Renal cortex interstitium (tissue), 11 donors: ENCODE measurements at regions not wholly inside any gene's neighbourhood (a gene's known extent, or its start where the extent isn't known, plus 50 kb on each side); places are given as distances from the start of the nearest gene placed in this dataset.

Source experiments
- DNase-seq, 11 donors: peaks; one replicate each; pipeline ENCODE4 v3.0.0-alpha.2; 2013; ENCODE audit warnings: low read depth in 9 of 11, low spot score in 4 of 11; ENCODE audit errors: extremely low read depth in 1 of 11

GRCh38 chr12:92544322-92544721 lies 158.5 kb upstream of the PLEKHG7 start:
- no peak for DNase-seq

GRCh38 chr12:92543840-92544239 lies 158.9 kb upstream of the PLEKHG7 start:
- no peak for DNase-seq

GRCh38 chr12:92543359-92543758 lies 159.4 kb upstream of the PLEKHG7 start:
- DNase-seq = peak in 9 of 11 donors; percentile 49 to 87 (median 58)

DNA sequence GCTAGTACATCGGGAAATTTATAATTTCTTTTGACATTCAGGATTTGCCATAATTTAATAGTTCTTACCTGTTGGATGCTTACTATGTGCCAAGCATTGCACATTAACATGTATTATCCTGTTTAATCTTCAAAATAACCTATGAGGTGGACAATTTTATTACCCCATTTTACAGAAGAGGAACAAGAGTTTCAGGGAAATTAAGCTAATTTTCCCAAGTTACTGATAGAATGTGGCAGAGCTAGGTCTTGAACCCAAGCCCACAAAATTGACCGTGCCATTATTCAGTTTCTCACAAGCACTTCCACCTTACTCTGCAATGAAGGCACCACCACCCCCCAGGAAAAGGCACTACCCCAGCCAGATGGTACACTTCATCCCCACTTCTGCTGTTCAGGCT lies 161.1 kb upstream of the PLEKHG7 start:
- no peak for DNase-seq

- no peak for DNase-seq
Observed at GRCh38 chr12:92540782-92541423, 161.9 kb upstream of the PLEKHG7 start.

- DNase-seq = no peak
Observed at GRCh38 chr12:92539976-92540781, 162.6 kb upstream of the PLEKHG7 start.

- DNase-seq = no peak
Observed at GRCh38 chr12:92539110-92539749, 163.6 kb upstream of the PLEKHG7 start.

- no peak for DNase-seq
Observed at GRCh38 chr12:92537290-92537960, 165.4 kb upstream of the PLEKHG7 start.

DNA sequence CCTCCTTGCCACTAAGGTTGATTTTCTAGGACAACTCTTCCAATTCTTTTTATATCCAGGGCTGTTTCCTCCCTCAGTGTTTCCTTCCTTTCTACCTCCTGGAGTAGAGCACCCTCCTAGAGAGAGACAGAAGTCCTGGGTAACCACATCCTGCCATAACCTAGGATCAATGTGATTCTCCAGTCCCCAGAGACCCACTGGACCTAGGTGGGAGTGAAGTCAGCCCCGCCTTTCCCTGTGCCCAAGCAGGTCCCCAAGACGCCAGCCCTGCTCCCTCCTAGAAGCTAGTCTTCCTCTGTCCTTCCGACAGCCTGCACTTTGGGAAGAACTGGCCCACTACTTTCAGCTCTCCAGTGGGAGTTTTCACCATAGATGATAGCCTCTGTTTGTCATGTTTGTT lies 166.8 kb upstream of the PLEKHG7 start:
- no peak for DNase-seq

- DNase-seq = no peak
Observed at GRCh38 chr12:92533280-92533890, 169.4 kb upstream of the PLEKHG7 start.

DNA sequence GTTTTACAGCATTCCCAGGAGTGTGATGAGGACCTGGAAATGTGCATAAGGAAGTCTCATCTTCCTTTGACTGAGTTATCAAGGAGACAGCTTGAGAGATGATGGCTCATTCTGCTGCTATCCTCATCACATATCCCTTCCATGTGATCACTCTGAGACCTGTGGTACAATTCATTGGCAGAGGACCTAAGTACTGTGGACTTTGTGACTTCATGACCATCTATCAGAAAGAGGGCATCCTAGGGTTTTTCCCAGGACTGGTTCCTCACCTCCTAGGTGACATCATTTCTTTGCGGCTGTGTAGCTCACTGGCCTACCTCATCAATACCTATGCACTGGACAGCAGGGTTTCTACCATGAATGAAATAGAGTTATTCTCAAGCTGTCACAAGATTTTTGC lies 172.1 kb upstream of the PLEKHG7 start:
- no peak for DNase-seq

DNA sequence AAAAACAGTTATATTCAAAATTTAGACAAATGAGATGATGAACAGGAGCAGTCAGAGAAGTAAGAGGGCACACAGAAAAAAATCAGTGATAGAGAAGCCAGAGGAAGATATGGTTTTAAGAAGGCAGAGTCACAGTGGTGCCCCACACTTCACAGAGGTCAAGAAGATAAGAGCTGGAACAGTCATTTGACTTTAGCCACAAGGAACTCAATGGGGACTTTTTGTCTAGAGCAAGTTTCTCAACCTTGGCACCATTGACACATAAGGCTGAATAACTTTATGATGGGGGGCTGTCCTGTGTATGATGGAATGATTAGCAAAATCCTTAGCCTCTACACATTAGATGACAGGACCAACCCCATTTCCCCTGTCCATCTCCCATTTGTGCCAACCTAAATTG lies 172.8 kb upstream of the PLEKHG7 start:
- DNase-seq = no peak

GRCh38 chr12:92528586-92528985 lies 174.2 kb upstream of the PLEKHG7 start:
- no peak for DNase-seq

- DNase-seq = no peak
Observed at GRCh38 chr12:92528097-92528496, 174.7 kb upstream of the PLEKHG7 start.

GRCh38 chr12:92524489-92524888 lies 178.3 kb upstream of the PLEKHG7 start:
- no peak for DNase-seq

DNA sequence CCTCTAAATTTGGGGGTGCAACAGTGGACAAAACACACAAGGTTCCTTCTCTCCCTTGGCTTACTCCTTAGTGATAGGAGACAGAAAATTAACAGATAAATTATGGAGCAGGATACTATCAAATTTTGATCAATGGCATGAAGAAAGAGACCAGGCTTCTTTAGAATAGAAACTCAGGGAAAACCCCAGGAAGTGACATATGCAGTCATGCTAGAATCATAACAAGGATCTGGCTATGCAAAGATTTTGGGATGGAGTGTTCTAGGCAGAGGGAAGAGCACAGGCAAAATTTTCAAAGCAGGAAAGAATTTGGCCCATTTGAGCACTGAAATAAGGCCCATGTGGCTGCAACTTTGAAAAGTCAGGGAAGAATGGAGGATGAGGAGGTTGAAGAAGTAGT lies 182.3 kb upstream of the PLEKHG7 start:
- DNase-seq = no peak

- DNase-seq = no peak
Observed at GRCh38 chr12:92519284-92519683, 183.5 kb upstream of the PLEKHG7 start.

DNA sequence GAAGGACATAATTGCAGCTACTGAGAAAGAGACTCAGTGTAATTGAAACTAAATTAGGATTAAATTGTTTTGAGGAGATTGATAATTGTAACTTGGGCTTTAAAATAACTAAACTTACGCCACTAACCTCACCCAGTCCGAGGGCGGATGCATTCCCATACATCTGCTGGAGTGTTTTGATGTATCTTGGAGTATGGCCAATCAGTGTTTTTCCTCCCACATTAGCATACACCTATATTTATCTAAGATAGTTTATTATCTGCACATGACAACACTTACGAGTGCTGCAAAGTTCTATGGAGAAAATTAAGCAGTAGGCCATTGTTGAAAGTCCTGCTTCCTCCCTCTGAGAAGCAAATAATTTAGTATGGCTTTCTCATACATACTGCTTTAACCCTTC lies 184.7 kb upstream of the PLEKHG7 start:
- DNase-seq = no peak

GRCh38 chr12:92516277-92516600 lies 186.6 kb upstream of the PLEKHG7 start:
- DNase-seq = no peak
